ENCODE measurements at regions not wholly inside any gene's neighbourhood (a gene's known extent, or its start where the extent isn't known, plus 50 kb on each side); places are given as distances from the start of the nearest gene placed in this dataset.
A peak's percentile ranks its signal among the peaks of the same experiment; 100 is the strongest.

DNA sequence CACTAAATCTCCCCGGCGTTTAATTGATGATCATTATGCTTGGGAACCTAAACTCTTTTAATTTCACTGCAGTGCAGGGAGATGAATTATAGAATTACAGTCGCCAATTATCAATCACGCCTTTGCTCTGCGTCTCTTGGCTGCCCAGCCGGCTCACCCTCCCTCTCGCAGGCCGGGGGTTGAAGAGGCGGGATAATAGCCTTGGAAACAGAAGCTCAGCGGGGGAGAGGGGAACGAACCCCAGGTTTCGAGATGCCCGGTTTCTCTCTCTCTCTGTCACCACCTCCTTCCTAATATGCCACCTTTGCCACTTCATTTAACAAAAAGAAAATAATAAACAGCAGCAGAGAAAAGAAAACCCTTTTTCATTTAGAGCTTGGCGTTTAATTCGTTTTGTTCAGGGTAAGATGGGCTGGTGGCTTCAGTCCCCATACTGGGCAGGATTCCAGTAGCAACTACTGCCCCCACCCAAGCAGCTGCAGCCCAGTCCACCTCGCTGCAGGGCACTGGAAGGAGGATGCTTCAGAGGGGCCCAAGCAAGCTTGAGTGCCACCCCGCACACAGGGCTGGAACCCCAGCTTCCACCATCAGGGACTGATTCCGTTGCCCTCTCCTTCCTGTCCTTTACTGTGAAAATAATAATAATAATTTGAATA, 271.7 kb downstream of the BUD13 start:
- DNase-seq (ENCODE audit: low spot score) = no peak
- H3K27me3 ChIP-seq (replicated peaks; ENCODE audit: insufficient read depth) = peaks cover 12% of the 10 kb centered on the region
- WGBS = 28% methylated on average over 18 of the region's 18 CpGs
- no peaks in the 10 kb centered on the region for H3K9me3 ChIP-seq
- no peak overlapping the region for H3K4me3 ChIP-seq
- no peaks in the 10 kb centered on the region for H3K4me1 ChIP-seq (replicated peaks)
- intact Hi-C loops (cut with DNase I) = no loop called here
- TF ChIP-seq, protein P1, sequence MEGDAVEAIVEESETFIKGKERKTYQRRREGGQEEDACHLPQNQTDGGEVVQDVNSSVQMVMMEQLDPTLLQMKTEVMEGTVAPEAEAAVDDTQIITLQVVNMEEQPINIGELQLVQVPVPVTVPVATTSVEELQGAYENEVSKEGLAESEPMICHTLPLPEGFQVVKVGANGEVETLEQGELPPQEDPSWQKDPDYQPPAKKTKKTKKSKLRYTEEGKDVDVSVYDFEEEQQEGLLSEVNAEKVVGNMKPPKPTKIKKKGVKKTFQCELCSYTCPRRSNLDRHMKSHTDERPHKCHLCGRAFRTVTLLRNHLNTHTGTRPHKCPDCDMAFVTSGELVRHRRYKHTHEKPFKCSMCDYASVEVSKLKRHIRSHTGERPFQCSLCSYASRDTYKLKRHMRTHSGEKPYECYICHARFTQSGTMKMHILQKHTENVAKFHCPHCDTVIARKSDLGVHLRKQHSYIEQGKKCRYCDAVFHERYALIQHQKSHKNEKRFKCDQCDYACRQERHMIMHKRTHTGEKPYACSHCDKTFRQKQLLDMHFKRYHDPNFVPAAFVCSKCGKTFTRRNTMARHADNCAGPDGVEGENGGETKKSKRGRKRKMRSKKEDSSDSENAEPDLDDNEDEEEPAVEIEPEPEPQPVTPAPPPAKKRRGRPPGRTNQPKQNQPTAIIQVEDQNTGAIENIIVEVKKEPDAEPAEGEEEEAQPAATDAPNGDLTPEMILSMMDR (IDR thresholded peaks at IDR 0.05) = no peak
- TF ChIP-seq POLR2A (IDR thresholded peaks at IDR 0.05) = no peak
- no peak for TF ChIP-seq POLR2AphosphoS5 (IDR thresholded peaks at IDR 0.05)
- H3K36me3 ChIP-seq = no peaks in the 10 kb centered on the region
- no peak overlapping the region for H3K27ac ChIP-seq

DNA sequence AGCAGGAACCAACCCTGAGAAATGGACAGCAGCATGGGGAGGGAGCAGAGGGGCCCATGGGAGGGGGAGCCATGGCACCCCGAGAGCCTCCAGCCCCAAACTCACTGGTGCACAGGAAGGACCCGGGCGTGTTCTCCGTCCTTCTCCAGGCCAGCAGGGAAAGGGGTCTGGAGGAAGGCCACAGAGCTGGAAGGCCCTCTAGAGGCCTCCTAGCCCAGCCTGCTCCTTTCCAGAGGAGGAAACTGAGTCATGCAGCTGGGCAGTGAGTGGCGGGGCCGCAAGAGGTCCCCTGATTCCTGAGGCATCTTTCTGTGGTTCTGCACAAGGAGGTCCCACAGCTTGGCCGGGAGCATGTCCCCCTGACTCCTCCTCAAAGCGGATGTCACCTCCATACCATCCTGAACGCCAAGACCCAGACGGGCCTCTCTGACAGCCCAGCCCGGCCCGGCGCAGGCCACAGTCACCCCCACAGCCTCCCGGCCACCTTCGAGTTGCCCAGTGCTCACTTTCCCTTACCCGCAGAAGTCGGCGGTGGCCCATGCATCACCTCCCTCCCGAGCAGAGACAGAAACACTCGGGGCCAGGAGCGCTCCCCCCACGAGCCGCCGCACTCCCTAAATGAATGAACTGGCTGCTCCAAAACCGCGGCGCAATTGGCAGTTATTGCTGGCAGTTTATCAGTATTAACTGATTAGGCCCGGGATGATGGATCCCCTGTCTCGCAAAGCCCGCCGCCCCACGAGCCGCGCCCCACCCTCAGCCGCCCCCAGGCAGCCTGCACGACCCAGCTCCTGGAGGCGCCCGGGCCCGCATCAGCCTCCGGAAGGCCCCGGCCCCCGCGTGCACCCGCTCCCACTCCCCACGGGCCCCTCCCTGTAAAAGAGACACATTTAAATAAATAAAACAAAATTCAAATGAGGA, 272.5 kb downstream of the BUD13 start:
- intact Hi-C loops (cut with DNase I) = no loop called here
- TF ChIP-seq POLR2A (IDR thresholded peaks at IDR 0.05) (no peak), POLR2AphosphoS5 (IDR thresholded peaks at IDR 0.05) (no peak)
- TF ChIP-seq, protein P1 (IDR thresholded peaks at IDR 0.05) = no peak
- no peaks in the 10 kb centered on the region for H3K4me1 ChIP-seq (replicated peaks)
- H3K4me3 ChIP-seq = no peak overlapping the region
- no peak overlapping the region for H3K27ac ChIP-seq
- H3K36me3 ChIP-seq = no peaks in the 10 kb centered on the region
- WGBS = 24% methylated on average over 45 of the region's 45 CpGs
- DNase-seq (ENCODE audit: low spot score) = no peak
- peaks cover 12% of the 10 kb centered on the region for H3K27me3 ChIP-seq (replicated peaks; ENCODE audit: insufficient read depth)
- H3K9me3 ChIP-seq = no peaks in the 10 kb centered on the region

DNA sequence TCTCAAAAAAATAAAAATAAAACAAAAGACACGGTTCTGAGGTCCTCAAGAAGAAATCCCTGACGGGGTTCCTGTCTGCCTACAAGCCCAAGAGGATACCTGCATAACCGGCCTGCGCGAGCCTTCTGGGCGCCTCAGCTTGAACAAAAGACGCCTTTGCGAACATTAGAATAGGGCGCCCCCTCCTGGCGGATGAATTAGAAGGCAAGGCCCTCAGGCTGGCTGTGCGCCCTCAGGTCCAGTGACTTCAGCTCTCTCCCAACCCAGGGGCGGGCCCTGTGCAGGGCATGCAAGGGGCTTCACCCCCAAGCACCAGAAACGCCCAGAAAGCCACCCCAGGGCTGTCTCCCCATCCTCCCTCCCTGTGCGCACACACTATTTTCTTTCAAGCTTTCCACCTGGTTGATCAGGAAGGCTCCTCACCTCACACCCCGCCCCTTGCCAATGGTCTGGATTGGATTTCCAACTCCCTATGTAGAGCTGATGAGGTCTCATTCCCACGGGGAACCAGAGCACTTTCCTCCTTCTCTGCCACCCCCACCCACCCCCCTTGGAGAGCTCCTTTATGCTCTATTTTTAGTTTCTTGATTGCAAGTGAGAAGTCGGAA, 273.3 kb downstream of the BUD13 start:
- intact Hi-C loops (cut with DNase I) = no loop called here
- Histone ChIP-seq H3K27ac (no peak overlapping the region), H3K36me3 (no peaks in the 10 kb centered on the region), H3K4me3 (no peak overlapping the region), H3K27me3 (replicated peaks; ENCODE audit: insufficient read depth) (peaks cover 9% of the 10 kb centered on the region), H3K9me3 (no peaks in the 10 kb centered on the region), H3K4me1 (replicated peaks) (no peaks in the 10 kb centered on the region)
- 27% methylated on average over 17 of the region's 17 CpGs for WGBS
- no peak for TF ChIP-seq POLR2A (IDR thresholded peaks at IDR 0.05)
- no peak for TF ChIP-seq POLR2AphosphoS5 (IDR thresholded peaks at IDR 0.05)
- TF ChIP-seq, protein P1 (IDR thresholded peaks at IDR 0.05) = peak; percentile 15 to 69 (median 57)
- DNase-seq (ENCODE audit: low spot score) = peak; percentile 76

DNA sequence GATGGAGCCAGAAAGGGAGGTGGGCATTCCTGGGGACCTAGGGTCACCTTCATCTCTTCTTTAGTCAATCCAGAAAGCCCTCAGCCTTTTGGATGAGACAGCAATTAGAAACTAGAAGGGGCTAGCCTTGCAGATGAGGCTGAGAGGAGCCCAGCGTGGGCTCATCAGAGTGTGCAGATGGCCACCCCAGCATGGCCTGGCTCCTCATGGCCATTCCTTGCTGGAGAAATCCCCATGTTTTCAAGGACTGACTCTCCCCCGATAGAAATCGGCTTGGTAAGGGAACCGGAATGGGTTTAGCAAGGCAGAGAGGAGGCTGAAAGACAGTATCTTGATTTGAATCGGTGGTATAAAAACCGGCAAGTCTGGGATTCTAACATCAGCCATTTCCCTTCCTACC, 274.6 kb downstream of the BUD13 start:
- H3K36me3 ChIP-seq = no peaks in the 10 kb centered on the region
- peaks cover 9% of the 10 kb centered on the region for H3K27me3 ChIP-seq (replicated peaks; ENCODE audit: insufficient read depth)
- intact Hi-C loops (cut with DNase I) = no loop called here
- no peak for DNase-seq (ENCODE audit: low spot score)
- no peak overlapping the region for H3K4me3 ChIP-seq
- WGBS = 75% methylated on average over 6 of the region's 6 CpGs
- H3K4me1 ChIP-seq (replicated peaks) = no peaks in the 10 kb centered on the region
- no peaks in the 10 kb centered on the region for H3K9me3 ChIP-seq
- TF ChIP-seq, protein P1 (IDR thresholded peaks at IDR 0.05) = no peak
- TF ChIP-seq POLR2A (IDR thresholded peaks at IDR 0.05) (no peak), POLR2AphosphoS5 (IDR thresholded peaks at IDR 0.05) (no peak)
- H3K27ac ChIP-seq = no peak overlapping the region

All from prostate gland (tissue), 2 donors.